ENCODE measurements at regions not wholly inside any gene's neighbourhood (a gene's known extent, or its start where the extent isn't known, plus 50 kb on each side); places are given as distances from the start of the nearest gene placed in this dataset.
"Not testable (repeated sequence)": the region's sequence is repeated elsewhere in the genome, so short reads cannot be mapped to it uniquely, and the experiment has no call there.

DNA sequence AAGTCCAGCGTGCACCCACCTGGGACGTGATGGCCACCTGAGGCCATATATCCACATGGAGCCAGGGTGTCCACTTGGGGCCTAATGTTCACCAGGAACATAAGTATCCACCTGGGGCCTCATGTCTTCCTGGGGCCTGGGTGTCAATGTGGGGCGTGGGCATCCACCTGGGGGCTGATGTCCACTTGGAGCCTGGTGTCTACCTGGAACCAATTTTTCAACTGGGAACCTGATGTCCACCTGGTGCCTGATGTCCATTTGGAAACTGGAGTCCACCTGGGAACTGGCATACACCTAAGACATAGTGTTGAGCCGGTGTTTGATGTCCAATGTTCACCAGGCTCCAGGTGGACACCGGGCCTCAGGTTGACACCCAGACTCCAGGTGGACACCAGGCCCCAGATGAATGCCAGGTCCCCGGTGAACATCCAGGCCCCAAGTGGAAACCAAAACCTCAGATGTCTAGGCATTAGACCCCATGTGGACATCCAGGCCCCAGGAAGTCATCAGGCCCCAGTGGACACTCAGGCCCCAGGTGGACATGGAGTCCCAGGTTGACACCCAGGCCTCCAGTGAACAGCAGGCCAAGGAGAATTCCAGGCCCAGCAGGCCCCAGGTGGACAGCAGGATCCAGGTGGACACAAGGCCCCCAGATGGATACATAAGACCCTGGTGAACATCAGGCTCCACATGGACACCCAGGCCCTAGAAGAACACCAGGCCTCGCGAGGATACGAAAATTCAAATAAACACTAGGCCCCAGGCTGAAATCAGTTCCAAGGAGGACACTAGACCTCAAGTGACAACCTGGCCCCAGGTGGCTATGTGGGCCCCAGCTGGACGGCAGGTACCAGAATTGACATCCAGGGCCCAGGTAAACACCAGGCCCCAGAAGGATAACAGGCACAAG, 56.0 kb upstream of the SEPTIN5 start:
- TF ChIP-seq, protein P1, sequence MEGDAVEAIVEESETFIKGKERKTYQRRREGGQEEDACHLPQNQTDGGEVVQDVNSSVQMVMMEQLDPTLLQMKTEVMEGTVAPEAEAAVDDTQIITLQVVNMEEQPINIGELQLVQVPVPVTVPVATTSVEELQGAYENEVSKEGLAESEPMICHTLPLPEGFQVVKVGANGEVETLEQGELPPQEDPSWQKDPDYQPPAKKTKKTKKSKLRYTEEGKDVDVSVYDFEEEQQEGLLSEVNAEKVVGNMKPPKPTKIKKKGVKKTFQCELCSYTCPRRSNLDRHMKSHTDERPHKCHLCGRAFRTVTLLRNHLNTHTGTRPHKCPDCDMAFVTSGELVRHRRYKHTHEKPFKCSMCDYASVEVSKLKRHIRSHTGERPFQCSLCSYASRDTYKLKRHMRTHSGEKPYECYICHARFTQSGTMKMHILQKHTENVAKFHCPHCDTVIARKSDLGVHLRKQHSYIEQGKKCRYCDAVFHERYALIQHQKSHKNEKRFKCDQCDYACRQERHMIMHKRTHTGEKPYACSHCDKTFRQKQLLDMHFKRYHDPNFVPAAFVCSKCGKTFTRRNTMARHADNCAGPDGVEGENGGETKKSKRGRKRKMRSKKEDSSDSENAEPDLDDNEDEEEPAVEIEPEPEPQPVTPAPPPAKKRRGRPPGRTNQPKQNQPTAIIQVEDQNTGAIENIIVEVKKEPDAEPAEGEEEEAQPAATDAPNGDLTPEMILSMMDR (IDR thresholded peaks at IDR 0.05), result no peak
- TF ChIP-seq POLR2AphosphoS5 (IDR thresholded peaks at IDR 0.05) (no peak), POLR2A (IDR thresholded peaks at IDR 0.05) (no peak)
- no peak for DNase-seq (ENCODE audit: low spot score)
- no peaks in the 10 kb centered on the region for H3K4me1 ChIP-seq (replicated peaks)
- no peak overlapping the region for H3K4me3 ChIP-seq
- H3K27me3 ChIP-seq (replicated peaks; ENCODE audit: insufficient read depth), result no peaks in the 10 kb centered on the region
- H3K9me3 ChIP-seq, result no peaks in the 10 kb centered on the region
- 95% methylated on average over 10 of the region's 10 CpGs for WGBS
- intact Hi-C loops (cut with DNase I), result no loop called here
- no peak overlapping the region for H3K27ac ChIP-seq
- H3K36me3 ChIP-seq, result no peaks in the 10 kb centered on the region

DNA sequence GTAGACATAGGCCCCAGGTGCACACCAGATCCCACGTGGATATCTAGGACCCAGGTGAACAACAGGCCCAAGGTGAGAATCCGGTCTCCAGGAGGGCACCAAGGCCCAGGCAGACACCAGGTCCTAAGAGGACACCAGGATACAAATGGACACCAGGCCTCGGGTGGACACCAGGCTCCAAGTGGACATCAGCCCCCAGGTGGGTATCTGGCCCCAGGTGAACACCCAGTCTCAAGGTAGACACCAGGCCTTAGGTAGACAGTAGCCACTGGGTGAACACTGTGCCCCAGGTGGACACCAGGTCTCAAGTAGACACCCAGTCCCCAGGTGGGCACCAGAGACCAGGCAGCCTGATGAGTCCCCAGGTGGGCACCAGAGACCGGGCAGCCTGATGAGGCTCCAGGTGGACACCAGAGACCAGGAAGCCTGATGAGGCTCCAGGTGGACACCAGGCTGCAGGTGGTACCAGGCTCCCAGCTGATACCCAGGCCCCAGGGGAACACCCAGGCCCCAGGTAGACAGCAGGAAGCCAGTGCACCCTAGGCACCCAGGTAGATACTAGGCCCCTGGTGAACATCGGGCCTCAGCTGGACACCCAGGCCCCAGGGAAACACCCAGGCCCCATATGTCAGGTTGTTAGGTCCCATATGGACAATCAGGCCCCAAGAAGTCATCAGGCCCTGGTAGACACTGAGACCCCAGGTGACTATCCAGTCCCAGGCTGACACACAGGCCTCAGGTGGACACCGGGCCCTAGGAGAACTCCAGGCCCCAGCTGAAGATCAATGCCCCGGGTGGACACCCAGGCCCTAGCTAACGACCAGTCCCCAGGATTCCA, 55.1 kb upstream of the SEPTIN5 start:
- intact Hi-C loops (cut with DNase I), result no loop called here
- Histone ChIP-seq H3K9me3 (no peaks in the 10 kb centered on the region), H3K36me3 (no peaks in the 10 kb centered on the region), H3K4me1 (replicated peaks) (no peaks in the 10 kb centered on the region), H3K27ac (no peak overlapping the region), H3K27me3 (replicated peaks; ENCODE audit: insufficient read depth) (no peaks in the 10 kb centered on the region), H3K4me3 (no peak overlapping the region)
- no peak for DNase-seq (ENCODE audit: low spot score)
- TF ChIP-seq POLR2AphosphoS5 (IDR thresholded peaks at IDR 0.05) (no peak), POLR2A (IDR thresholded peaks at IDR 0.05) (no peak)
- TF ChIP-seq, protein P1 (IDR thresholded peaks at IDR 0.05), result no peak
- WGBS, result 97% methylated on average over 6 of the region's 8 CpGs

DNA sequence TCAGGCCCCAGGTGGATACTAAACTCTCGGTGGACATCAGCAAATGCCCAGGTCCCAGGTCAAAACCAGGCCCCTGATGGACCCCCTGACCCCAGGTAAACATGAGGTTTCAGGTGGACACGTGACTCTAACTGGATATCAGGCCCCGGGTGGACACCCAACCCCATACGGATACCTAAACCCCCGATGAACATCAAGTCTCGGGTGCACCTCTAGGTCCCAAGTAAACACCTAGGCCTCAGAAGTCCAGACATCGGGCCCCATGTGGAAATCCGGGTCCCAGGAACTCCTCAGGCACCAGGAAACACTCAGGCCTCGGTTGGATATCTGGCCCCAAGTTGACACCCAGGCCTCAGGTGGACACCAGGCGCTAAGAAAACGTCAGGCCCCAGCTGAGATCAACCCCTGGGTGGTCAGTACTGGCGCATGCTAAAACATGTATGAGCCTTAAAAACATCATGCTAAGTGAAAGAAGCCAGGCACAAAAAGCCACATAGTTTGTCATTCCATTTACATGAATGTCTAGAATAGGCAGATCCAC, 54.4 kb upstream of the SEPTIN5 start:
- H3K9me3 ChIP-seq, result no peaks in the 10 kb centered on the region
- intact Hi-C loops (cut with DNase I), result no loop called here
- H3K4me1 ChIP-seq (replicated peaks), result no peaks in the 10 kb centered on the region
- H3K27me3 ChIP-seq (replicated peaks; ENCODE audit: insufficient read depth), result no peaks in the 10 kb centered on the region
- no peak for DNase-seq (ENCODE audit: low spot score)
- TF ChIP-seq POLR2A (IDR thresholded peaks at IDR 0.05) (no peak), POLR2AphosphoS5 (IDR thresholded peaks at IDR 0.05) (no peak)
- TF ChIP-seq, protein P1 (IDR thresholded peaks at IDR 0.05), result no peak
- no peak overlapping the region for H3K4me3 ChIP-seq
- no peaks in the 10 kb centered on the region for H3K36me3 ChIP-seq
- no peak overlapping the region for H3K27ac ChIP-seq
- WGBS, result 95% methylated on average over 12 of the region's 12 CpGs

DNA sequence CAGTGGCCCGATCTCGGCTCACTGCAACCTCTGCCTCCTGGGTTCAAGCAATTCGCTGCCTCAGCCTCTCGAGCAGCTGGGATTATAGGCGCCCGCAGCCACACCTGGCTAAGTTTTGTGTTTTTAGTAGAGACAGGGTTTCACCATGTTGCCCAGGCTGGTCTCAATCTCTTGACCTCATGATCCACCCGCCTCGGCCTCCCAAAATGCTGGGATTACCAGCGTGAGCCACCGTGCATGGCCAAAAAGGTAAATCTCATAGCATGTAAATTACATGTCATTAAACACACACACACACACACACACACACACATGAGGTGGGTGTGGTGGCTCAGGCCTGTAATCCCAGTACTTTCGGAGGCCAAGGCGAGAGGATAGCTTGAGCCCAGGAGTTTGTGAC, 53.7 kb upstream of the SEPTIN5 start:
- H3K27me3 ChIP-seq (replicated peaks; ENCODE audit: insufficient read depth); H3K9me3 ChIP-seq; intact Hi-C loops (cut with DNase I); DNase-seq (ENCODE audit: low spot score); H3K4me3 ChIP-seq; H3K36me3 ChIP-seq; H3K4me1 ChIP-seq (replicated peaks); H3K27ac ChIP-seq: not testable (repeated sequence)
- 96% methylated on average over 12 of the region's 12 CpGs for WGBS

DNA sequence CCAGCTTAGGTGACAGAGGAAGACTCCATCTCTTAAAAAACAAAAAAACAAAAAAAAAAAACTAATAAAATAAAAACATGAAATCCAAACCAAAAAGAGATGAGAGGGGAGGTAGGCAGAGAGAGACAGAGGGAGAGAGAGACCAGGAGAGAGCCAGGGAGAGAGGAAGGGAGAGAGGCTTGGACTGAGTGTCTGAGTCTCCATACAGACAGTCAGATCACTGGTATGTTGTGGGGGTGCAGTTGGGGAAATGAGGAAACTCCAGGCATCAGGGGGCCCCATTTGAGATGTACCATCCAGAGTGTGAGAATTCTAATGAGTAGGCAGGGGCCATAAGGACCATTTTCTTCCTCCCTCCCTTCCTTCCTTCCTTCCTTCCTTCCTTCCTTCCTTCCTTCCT, 53.1 kb upstream of the SEPTIN5 start:
- Histone ChIP-seq H3K9me3 (no peaks in the 10 kb centered on the region), H3K36me3 (no peaks in the 10 kb centered on the region), H3K27ac (no peak overlapping the region), H3K4me3 (no peak overlapping the region), H3K4me1 (replicated peaks) (no peaks in the 10 kb centered on the region), H3K27me3 (replicated peaks; ENCODE audit: insufficient read depth) (no peaks in the 10 kb centered on the region)
- DNase-seq (ENCODE audit: low spot score), result no peak
- TF ChIP-seq POLR2A (IDR thresholded peaks at IDR 0.05) (no peak), POLR2AphosphoS5 (IDR thresholded peaks at IDR 0.05) (no peak)
- TF ChIP-seq, protein P1 (IDR thresholded peaks at IDR 0.05), result no peak
- intact Hi-C loops (cut with DNase I), result no loop called here

DNA sequence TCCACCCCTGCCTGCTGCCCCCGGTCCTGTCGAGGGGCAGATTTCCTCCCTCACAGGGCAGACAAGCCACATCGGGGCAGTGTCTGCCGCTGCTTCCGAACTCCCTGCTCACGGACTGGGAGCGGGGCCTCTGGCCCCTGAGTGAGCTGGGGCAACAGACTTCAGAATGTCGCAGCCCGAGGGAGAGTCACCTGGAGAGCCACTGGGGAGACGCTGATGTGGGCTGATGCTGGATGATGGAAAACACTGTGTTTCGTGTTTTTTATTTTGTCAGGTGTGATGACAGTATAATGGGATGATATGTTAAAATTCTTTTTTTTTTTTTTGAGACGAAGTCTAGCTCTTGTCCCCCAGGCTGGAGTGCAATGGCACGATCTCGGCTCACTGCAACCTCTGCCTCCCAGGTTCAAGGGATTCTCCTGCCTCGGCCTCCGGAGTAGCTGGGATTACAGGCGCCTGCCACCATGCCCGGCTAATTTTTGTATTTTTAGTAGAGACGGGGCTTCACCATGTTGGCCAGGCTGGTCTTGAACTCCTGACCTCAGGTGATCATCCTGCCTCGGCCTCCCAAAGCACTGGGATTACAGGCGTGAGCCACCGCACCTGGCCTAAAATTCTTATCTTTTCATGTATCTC, 52.1 kb upstream of the SEPTIN5 start:
- H3K9me3 ChIP-seq; DNase-seq (ENCODE audit: low spot score); intact Hi-C loops (cut with DNase I): not testable (repeated sequence)

More for the DNA sequence above, 52.1 kb upstream of the SEPTIN5 start:
- H3K27me3 ChIP-seq (replicated peaks; ENCODE audit: insufficient read depth); H3K4me3 ChIP-seq; H3K4me1 ChIP-seq (replicated peaks); H3K27ac ChIP-seq; H3K36me3 ChIP-seq: not testable (repeated sequence)
- WGBS, result 83% methylated on average over 22 of the region's 22 CpGs
